Astrocyte of the spinal cord (primary cell): ENCODE measurements at regions not wholly inside any gene's neighbourhood (a gene's known extent, or its start where the extent isn't known, plus 50 kb on each side); places are given as distances from the start of the nearest gene placed in this dataset.
"Not testable (repeated sequence)": the region's sequence is repeated elsewhere in the genome, so short reads cannot be mapped to it uniquely, and the experiment has no call there.

Experiments used
- DNase-seq: peaks from one replicate; pipeline ENCODE4 v3.0.0; 2011; ENCODE audit warnings: low read depth, low spot score
- H3K4me3 ChIP-seq: 2 replicates; pipeline ENCODE4 v1.5.1; 2011; ENCODE audit warnings: low read depth, mild to moderate bottlenecking, low read length, moderate library complexity
- CTCF ChIP-seq: IDR thresholded peaks from 2 replicates; pipeline ENCODE4 v1.5.1; 2012; ENCODE audit warnings: low read depth, mild to moderate bottlenecking, low read length, inconsistent platforms
- in situ Hi-C: cut with HindIII; loops from 2 replicates; pipeline ENCODE4 v1.10.0; 2017; ENCODE audit warnings: low sequenced_read_pairs

GRCh38 chr2:78237704-78238103, 715.5 kb upstream of the LRRTM4 start:
- TF ChIP-seq CTCF: no peak
- no peak for DNase-seq
- in situ Hi-C loops: no loop called here
- no peak overlapping the region for H3K4me3 ChIP-seq

- in situ Hi-C loops: no loop called here
- DNase-seq: no peak
- TF ChIP-seq CTCF: no peak
- no peak overlapping the region for H3K4me3 ChIP-seq
These were observed 723.4 kb upstream of the LRRTM4 start for GRCh38 chr2:78245394-78246135.

- H3K4me3 ChIP-seq: no peak overlapping the region
- no peak for TF ChIP-seq CTCF
- no peak for DNase-seq
- in situ Hi-C loops: no loop called here
These were observed 729.5 kb upstream of the LRRTM4 start for GRCh38 chr2:78251708-78252107.

- no peak for DNase-seq
- in situ Hi-C loops: no loop called here
- no peak overlapping the region for H3K4me3 ChIP-seq
- no peak for TF ChIP-seq CTCF
These were observed 738.7 kb upstream of the LRRTM4 start for GRCh38 chr2:78260861-78261260.

- no peak for DNase-seq
- TF ChIP-seq CTCF: no peak
- in situ Hi-C loops: no loop called here
- no peak overlapping the region for H3K4me3 ChIP-seq
These were observed 739.3 kb upstream of the LRRTM4 start for GRCh38 chr2:78261454-78261853.

GRCh38 chr2:78262089-78262488, 739.9 kb upstream of the LRRTM4 start:
- H3K4me3 ChIP-seq, in situ Hi-C loops, DNase-seq: not testable (repeated sequence)

- TF ChIP-seq CTCF: no peak
- in situ Hi-C loops: no loop called here
- no peak overlapping the region for H3K4me3 ChIP-seq
- no peak for DNase-seq
These were observed 740.7 kb upstream of the LRRTM4 start for GRCh38 chr2:78262713-78263375.
